ENCODE measurements at regions not wholly inside any gene's neighbourhood (a gene's known extent, or its start where the extent isn't known, plus 50 kb on each side); places are given as distances from the start of the nearest gene placed in this dataset.

DNA sequence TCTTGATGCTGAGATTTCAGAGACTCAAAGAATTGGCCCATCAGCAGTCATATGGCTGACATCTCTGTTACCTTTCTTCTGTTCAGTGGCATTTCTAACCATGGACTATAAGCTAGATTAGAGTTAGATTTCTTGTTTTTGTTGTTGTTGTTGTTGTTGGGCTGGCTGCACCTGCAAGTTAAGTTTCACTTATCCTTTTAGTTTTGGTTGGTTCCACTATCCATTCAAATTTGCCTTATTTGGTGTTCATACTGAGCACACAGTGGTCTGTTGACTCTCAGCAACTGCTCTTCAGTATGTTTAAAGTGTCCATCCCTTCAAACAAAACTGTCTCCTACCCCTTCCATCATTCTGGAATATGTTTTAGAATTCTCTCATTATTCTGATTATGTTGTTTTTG, 106.8 kb downstream of the ZFY start:
- Mint-ChIP-seq H3K27me3 (no peaks in the 10 kb centered on the region), H3K4me3 (no peak overlapping the region), H3K9me3 (ENCODE audit: insufficient read depth) (no peaks in the 10 kb centered on the region), H3K27ac (no peak overlapping the region), H3K4me1 (peaks cover 58% of the 10 kb centered on the region)
- DNase-seq = no peak
- no peaks in the 10 kb centered on the region for H3K36me3 ChIP-seq (replicated peaks in 1 of 2; ENCODE audit: control extremely low read depth in 1 of 2, control insufficient read depth in 1 of 2, extremely low read depth in 1 of 2, insufficient read depth in 2 of 2, low read length in 1 of 2)
- no peak overlapping the region for H3K4me2 ChIP-seq (replicated peaks; ENCODE audit: low read depth, low read length, poor library complexity, severe bottlenecking)
- POLR2A ChIA-PET = no interaction called here
- no peaks in the 10 kb centered on the region for H3K9me3 ChIP-seq (ENCODE audit: control extremely low read depth in 1 of 3, control insufficient read depth in 2 of 3, insufficient read depth in 1 of 3, low read length in 2 of 3)
- H4K20me1 ChIP-seq (ENCODE audit: control insufficient read depth, insufficient read depth, low read length, poor library complexity, severe bottlenecking) = no peaks in the 10 kb centered on the region
- no peak overlapping the region for H2AFZ ChIP-seq (ENCODE audit: insufficient read depth, low read depth, low read length, poor library complexity, severe bottlenecking)
- no peak for TF ChIP-seq EZH2 (IDR thresholded peaks at IDR 0.05; ENCODE audit: borderline replicate concordance, insufficient read depth, low read depth, low read length, poor library complexity, severe bottlenecking)
- TF ChIP-seq, protein P1, sequence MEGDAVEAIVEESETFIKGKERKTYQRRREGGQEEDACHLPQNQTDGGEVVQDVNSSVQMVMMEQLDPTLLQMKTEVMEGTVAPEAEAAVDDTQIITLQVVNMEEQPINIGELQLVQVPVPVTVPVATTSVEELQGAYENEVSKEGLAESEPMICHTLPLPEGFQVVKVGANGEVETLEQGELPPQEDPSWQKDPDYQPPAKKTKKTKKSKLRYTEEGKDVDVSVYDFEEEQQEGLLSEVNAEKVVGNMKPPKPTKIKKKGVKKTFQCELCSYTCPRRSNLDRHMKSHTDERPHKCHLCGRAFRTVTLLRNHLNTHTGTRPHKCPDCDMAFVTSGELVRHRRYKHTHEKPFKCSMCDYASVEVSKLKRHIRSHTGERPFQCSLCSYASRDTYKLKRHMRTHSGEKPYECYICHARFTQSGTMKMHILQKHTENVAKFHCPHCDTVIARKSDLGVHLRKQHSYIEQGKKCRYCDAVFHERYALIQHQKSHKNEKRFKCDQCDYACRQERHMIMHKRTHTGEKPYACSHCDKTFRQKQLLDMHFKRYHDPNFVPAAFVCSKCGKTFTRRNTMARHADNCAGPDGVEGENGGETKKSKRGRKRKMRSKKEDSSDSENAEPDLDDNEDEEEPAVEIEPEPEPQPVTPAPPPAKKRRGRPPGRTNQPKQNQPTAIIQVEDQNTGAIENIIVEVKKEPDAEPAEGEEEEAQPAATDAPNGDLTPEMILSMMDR (IDR thresholded peaks at IDR 0.05) = no peak
- H3K27ac ChIP-seq (ENCODE audit: low read length in 2 of 2) = no peak overlapping the region
- intact Hi-C loops (cut with micrococcal nuclease) = no loop called here
- no peaks in the 10 kb centered on the region for H3K79me2 ChIP-seq (ENCODE audit: control insufficient read depth, insufficient read depth, low read length)
- no peak overlapping the region for H3K9ac ChIP-seq (ENCODE audit: low read length)
- no peaks in the 10 kb centered on the region for H3K27me3 ChIP-seq (replicated peaks in 1 of 4; ENCODE audit: control extremely low read depth in 1 of 4, control insufficient read depth in 3 of 4, insufficient read depth in 4 of 4, low read length in 3 of 4)
- no peak for ATAC-seq (ENCODE audit: low read depth)
- CTCF ChIA-PET = no interaction called here
- H3K4me1 ChIP-seq (ENCODE audit: control insufficient read depth in 2 of 2, insufficient read depth in 2 of 2, low read length in 2 of 2) = peaks cover 0 to 18% of the 10 kb centered on the region in 2 donors
- no peak overlapping the region for H3K4me3 ChIP-seq (ENCODE audit: control extremely low read depth in 1 of 5, extremely low read depth in 1 of 5, insufficient read depth in 1 of 5, low read depth in 2 of 5, low read length in 4 of 5)

DNA sequence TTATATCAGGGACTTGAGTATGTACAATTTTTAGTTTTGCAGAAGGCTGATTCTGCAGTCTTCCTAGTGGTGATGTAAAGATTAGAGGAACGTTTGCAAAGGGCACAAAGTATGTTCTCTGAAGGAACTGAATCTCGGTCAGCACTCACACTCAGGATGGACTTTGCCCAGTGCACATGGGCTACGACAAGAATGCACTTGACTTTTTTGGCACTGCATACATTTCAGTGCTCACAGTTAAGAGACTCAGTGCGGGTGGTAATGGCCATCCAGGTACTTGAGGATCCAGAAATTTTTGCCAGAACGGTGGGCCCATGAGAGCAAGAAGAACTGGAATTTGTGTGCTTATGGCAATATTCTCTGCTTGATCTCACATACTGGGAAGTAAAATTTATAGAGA, 107.7 kb downstream of the ZFY start:
- WGBS (ENCODE audit: insufficient coverage) = 77% methylated on average over 5 of the region's 5 CpGs
- POLR2A ChIA-PET = no interaction called here
- TF ChIP-seq EZH2 (IDR thresholded peaks at IDR 0.05; ENCODE audit: borderline replicate concordance, insufficient read depth, low read depth, low read length, poor library complexity, severe bottlenecking) = no peak
- TF ChIP-seq, protein P1 (IDR thresholded peaks at IDR 0.05) = no peak
- no peak overlapping the region for H3K9ac ChIP-seq (ENCODE audit: low read length)
- no peaks in the 10 kb centered on the region for H3K79me2 ChIP-seq (ENCODE audit: control insufficient read depth, insufficient read depth, low read length)
- peaks cover 60% of the 10 kb centered on the region for H3K4me1 Mint-ChIP-seq
- no peaks in the 10 kb centered on the region for H3K27me3 Mint-ChIP-seq
- no peak overlapping the region for H3K4me3 ChIP-seq (ENCODE audit: control extremely low read depth in 1 of 5, extremely low read depth in 1 of 5, insufficient read depth in 1 of 5, low read depth in 2 of 5, low read length in 4 of 5)
- H3K4me2 ChIP-seq (replicated peaks; ENCODE audit: low read depth, low read length, poor library complexity, severe bottlenecking) = no peak overlapping the region
- H3K9me3 Mint-ChIP-seq (ENCODE audit: insufficient read depth) = no peaks in the 10 kb centered on the region
- H4K20me1 ChIP-seq (ENCODE audit: control insufficient read depth, insufficient read depth, low read length, poor library complexity, severe bottlenecking) = no peaks in the 10 kb centered on the region
- no peaks in the 10 kb centered on the region for H3K9me3 ChIP-seq (ENCODE audit: control extremely low read depth in 1 of 3, control insufficient read depth in 2 of 3, insufficient read depth in 1 of 3, low read length in 2 of 3)
- intact Hi-C loops (cut with micrococcal nuclease) = no loop called here
- H3K36me3 ChIP-seq (replicated peaks in 1 of 2; ENCODE audit: control extremely low read depth in 1 of 2, control insufficient read depth in 1 of 2, extremely low read depth in 1 of 2, insufficient read depth in 2 of 2, low read length in 1 of 2) = no peaks in the 10 kb centered on the region
- H3K4me3 Mint-ChIP-seq = no peak overlapping the region
- H3K4me1 ChIP-seq (ENCODE audit: control insufficient read depth in 2 of 2, insufficient read depth in 2 of 2, low read length in 2 of 2) = peaks cover 0 to 20% of the 10 kb centered on the region in 2 donors
- no peak overlapping the region for H3K27ac ChIP-seq (ENCODE audit: low read length in 2 of 2)
- no peak overlapping the region for H2AFZ ChIP-seq (ENCODE audit: insufficient read depth, low read depth, low read length, poor library complexity, severe bottlenecking)
- no peak overlapping the region for H3K27ac Mint-ChIP-seq
- CTCF ChIA-PET = no interaction called here
- H3K27me3 ChIP-seq (replicated peaks in 1 of 4; ENCODE audit: control extremely low read depth in 1 of 4, control insufficient read depth in 3 of 4, insufficient read depth in 4 of 4, low read length in 3 of 4) = no peaks in the 10 kb centered on the region
- ATAC-seq (ENCODE audit: low read depth) (no peak), DNase-seq (no peak)
